Neural cell (in vitro differentiated cells): ENCODE measurements at regions not wholly inside any gene's neighbourhood (a gene's known extent, or its start where the extent isn't known, plus 50 kb on each side); places are given as distances from the start of the nearest gene placed in this dataset.
A peak's percentile ranks its signal among the peaks of the same experiment; 100 is the strongest.

Experiments used
- H2AFZ ChIP-seq: fragments of 200-600, 300-800 bp; sonication (generic), shearing (Covaris generic); 2 replicates; pipeline ENCODE4 v1.6.0; 2014; ENCODE audit warnings: low read depth, mild to moderate bottlenecking, antibody characterized with exemption, low read length, moderate library complexity
- H3F3A ChIP-seq: fragments of 200-600 bp; shearing (Covaris generic); 2 replicates; pipeline ENCODE4 v1.6.1; 2016; ENCODE audit warnings: mild to moderate bottlenecking, moderate library complexity, mixed read lengths, antibody characterized with exemption, low read length; ENCODE audit not compliant: insufficient read depth, poor library complexity, severe bottlenecking
- H3K27ac ChIP-seq: fragments of 200-600, 300-800 bp; sonication (generic), shearing (Covaris generic); 2 replicates; pipeline ENCODE4 v1.5.1; 2014; ENCODE audit warnings: mild to moderate bottlenecking, low read length, moderate library complexity
- H3K27me3 ChIP-seq: fragments of 300-800, 200-600 bp; sonication (generic), shearing (Covaris generic); 2 replicates; pipeline ENCODE4 v1.6.0; 2014; ENCODE audit warnings: mild to moderate bottlenecking, low read depth, low read length, moderate library complexity; ENCODE audit not compliant: insufficient read depth
- H3K36me3 ChIP-seq: fragments of 300-800, 200-600 bp; sonication (generic), shearing (Covaris generic); 2 replicates; pipeline ENCODE4 v1.5.1; 2014; ENCODE audit warnings: mild to moderate bottlenecking, antibody characterized with exemption, low read length, moderate library complexity; ENCODE audit not compliant: insufficient read depth
- H3K4me2 ChIP-seq: fragments of 300-800, 200-600 bp; sonication (generic), shearing (Covaris generic); 2 replicates; pipeline ENCODE4 v1.6.0; 2014; ENCODE audit warnings: mild to moderate bottlenecking, low read length
- H3K4me3 ChIP-seq: fragments of 300-800, 200-600 bp; sonication (generic), shearing (Covaris generic); 2 replicates; pipeline ENCODE4 v1.5.1; 2014; ENCODE audit warnings: mild to moderate bottlenecking, low read length, moderate library complexity
- H3K79me2 ChIP-seq: fragments of 200-600 bp; shearing (Covaris generic); replicated peaks from 2 replicates; pipeline ENCODE4 v1.6.0; 2014; ENCODE audit warnings: mild to moderate bottlenecking, low read length, moderate library complexity; ENCODE audit not compliant: insufficient read depth
- H3K9ac ChIP-seq: fragments of 300-800, 200-600 bp; sonication (generic), shearing (Covaris generic); 2 replicates; pipeline ENCODE4 v1.6.1; 2016; ENCODE audit warnings: mild to moderate bottlenecking, low read length, mixed read lengths
- H3K9me2 ChIP-seq: fragments of 200-600 bp; shearing (Covaris generic); 2 replicates; pipeline ENCODE4 v1.6.1; 2016; ENCODE audit warnings: mild to moderate bottlenecking, low read length, mixed read lengths; ENCODE audit not compliant: insufficient read depth
- H3K9me3 ChIP-seq: fragments of 200-600, 300-800 bp; sonication (generic), shearing (Covaris generic); 2 replicates; pipeline ENCODE4 v1.6.1; 2016; ENCODE audit warnings: mild to moderate bottlenecking, mixed run types, low read length, moderate library complexity, mixed read lengths
- H4K20me1 ChIP-seq: fragments of 200-600 bp; shearing (Covaris generic); 2 replicates; pipeline ENCODE4 v1.6.1; 2016; ENCODE audit warnings: mild to moderate bottlenecking, mixed run types; ENCODE audit not compliant: insufficient read depth
- EP300 ChIP-seq: fragments of 450-650 bp; conservative IDR thresholded peaks from 2 replicates; pipeline ENCODE4 v1.6.1; 2014; ENCODE audit warnings: antibody characterized with exemption, mild to moderate bottlenecking, moderate library complexity; ENCODE audit not compliant: poor library complexity, severe bottlenecking
- EZH2 ChIP-seq: fragments of 200-600, 300-800 bp; shearing (Covaris generic), sonication (generic); IDR thresholded peaks from 2 replicates; pipeline ENCODE4 v1.6.1; 2014; ENCODE audit warnings: antibody characterized with exemption, low read length, borderline replicate concordance, mild to moderate bottlenecking; ENCODE audit not compliant: insufficient read depth, poor library complexity, severe bottlenecking
- MXI1 ChIP-seq: fragments of 450-650 bp; conservative IDR thresholded peaks from 2 replicates; pipeline ENCODE4 v1.6.1; 2014; ENCODE audit warnings: antibody characterized with exemption, mild to moderate bottlenecking; ENCODE audit not compliant: poor library complexity, severe bottlenecking
- POLR2AphosphoS5 ChIP-seq: IDR thresholded peaks from 2 replicates; pipeline ENCODE4 v1.6.1; 2012
- RAD21 ChIP-seq: fragments of 450-650 bp; conservative IDR thresholded peaks from 2 replicates; pipeline ENCODE4 v1.6.1; 2014; ENCODE audit warnings: antibody characterized with exemption, mild to moderate bottlenecking, moderate library complexity
- REST ChIP-seq: IDR thresholded peaks from 2 replicates; pipeline ENCODE4 v1.6.1; 2012; ENCODE audit warnings: borderline replicate concordance
- SMC3 ChIP-seq: fragments of 450-650 bp; conservative IDR thresholded peaks from 2 replicates; pipeline ENCODE4 v1.6.1; 2014; ENCODE audit warnings: antibody characterized with exemption, mild to moderate bottlenecking, moderate library complexity; ENCODE audit not compliant: poor library complexity
- TAF1 ChIP-seq: IDR thresholded peaks from 2 replicates; pipeline ENCODE4 v1.6.1; 2012; ENCODE audit warnings: low read depth
- TF ChIP-seq, protein P1 (sequence below): fragments of 450-650 bp; IDR thresholded peaks from 2 replicates; pipeline ENCODE4 v1.5.1; 2014; ENCODE audit warnings: antibody characterized with exemption, mild to moderate bottlenecking, moderate library complexity; ENCODE audit not compliant: poor library complexity, severe bottlenecking

DNA sequence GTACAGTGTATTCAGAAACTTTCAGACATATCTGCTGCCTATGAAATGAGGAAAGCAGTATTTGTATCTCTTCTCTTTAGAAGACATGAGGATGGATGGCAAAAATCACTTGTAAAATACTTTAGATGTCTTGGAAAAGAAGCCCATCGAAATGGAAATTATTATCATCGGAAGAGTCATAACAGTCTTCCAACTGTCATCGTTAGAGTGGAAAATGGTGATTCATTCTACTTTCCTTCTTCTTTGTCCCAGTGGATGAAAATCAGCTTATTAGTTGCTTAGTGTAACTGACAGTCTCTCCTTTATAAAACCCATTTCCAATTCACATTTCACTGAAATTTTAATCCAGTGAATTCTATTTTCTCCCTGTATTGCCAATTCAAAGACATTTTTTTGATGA is 1323.7 kb upstream of the PIK3C3 start:
- Histone ChIP-seq H3F3A (no peaks in the 10 kb centered on the region), H3K9me2 (no peaks in the 10 kb centered on the region), H4K20me1 (no peaks in the 10 kb centered on the region), H3K4me2 (no peak overlapping the region), H3K4me3 (no peak overlapping the region), H3K27ac (no peak overlapping the region), H3K9me3 (no peaks in the 10 kb centered on the region), H3K9ac (no peak overlapping the region), H3K79me2 (no peaks in the 10 kb centered on the region), H3K36me3 (no peaks in the 10 kb centered on the region), H2AFZ (no peak overlapping the region), H3K27me3 (no peaks in the 10 kb centered on the region)
- TF ChIP-seq TAF1 (no peak), REST (no peak), EZH2 (no peak), SMC3 (no peak), EP300 (peak; percentile 22), RAD21 (no peak), MXI1 (no peak), POLR2AphosphoS5 (peak; percentile 53)
- TF ChIP-seq, protein P1, sequence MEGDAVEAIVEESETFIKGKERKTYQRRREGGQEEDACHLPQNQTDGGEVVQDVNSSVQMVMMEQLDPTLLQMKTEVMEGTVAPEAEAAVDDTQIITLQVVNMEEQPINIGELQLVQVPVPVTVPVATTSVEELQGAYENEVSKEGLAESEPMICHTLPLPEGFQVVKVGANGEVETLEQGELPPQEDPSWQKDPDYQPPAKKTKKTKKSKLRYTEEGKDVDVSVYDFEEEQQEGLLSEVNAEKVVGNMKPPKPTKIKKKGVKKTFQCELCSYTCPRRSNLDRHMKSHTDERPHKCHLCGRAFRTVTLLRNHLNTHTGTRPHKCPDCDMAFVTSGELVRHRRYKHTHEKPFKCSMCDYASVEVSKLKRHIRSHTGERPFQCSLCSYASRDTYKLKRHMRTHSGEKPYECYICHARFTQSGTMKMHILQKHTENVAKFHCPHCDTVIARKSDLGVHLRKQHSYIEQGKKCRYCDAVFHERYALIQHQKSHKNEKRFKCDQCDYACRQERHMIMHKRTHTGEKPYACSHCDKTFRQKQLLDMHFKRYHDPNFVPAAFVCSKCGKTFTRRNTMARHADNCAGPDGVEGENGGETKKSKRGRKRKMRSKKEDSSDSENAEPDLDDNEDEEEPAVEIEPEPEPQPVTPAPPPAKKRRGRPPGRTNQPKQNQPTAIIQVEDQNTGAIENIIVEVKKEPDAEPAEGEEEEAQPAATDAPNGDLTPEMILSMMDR: no peak

DNA sequence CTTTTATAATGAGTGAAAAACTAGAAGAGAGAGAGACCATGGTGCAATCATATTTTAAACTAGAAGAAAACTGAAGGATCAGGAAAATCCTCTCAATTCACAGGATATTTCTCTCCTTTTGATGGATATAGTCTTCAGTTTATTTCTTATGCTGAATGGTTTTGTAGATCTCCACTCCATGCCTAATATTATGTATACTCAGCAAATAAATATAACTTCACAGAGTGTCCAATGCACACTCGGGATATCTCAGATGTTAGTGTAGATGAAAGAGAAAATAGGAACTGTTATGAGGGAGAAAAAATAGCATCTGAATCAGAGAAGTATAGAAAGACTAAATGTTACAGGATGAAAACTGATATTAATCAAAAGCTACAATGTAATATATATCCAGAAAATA is 1324.5 kb upstream of the PIK3C3 start:
- H3K27ac ChIP-seq: no peak overlapping the region
- no peaks in the 10 kb centered on the region for H3F3A ChIP-seq
- no peaks in the 10 kb centered on the region for H3K27me3 ChIP-seq
- no peaks in the 10 kb centered on the region for H4K20me1 ChIP-seq
- H2AFZ ChIP-seq: no peak overlapping the region
- no peak overlapping the region for H3K4me2 ChIP-seq
- H3K9me2 ChIP-seq: no peaks in the 10 kb centered on the region
- no peaks in the 10 kb centered on the region for H3K36me3 ChIP-seq
- no peaks in the 10 kb centered on the region for H3K9me3 ChIP-seq
- H3K4me3 ChIP-seq: no peak overlapping the region
- H3K9ac ChIP-seq: no peak overlapping the region
- H3K79me2 ChIP-seq: no peaks in the 10 kb centered on the region
- TF ChIP-seq MXI1 (no peak), EZH2 (no peak), POLR2AphosphoS5 (no peak), TAF1 (no peak), REST (no peak), RAD21 (no peak), SMC3 (no peak), EP300 (no peak)
- TF ChIP-seq, protein P1: no peak
